HEK293T (cell line): ENCODE measurements at regions not wholly inside any gene's neighbourhood (a gene's known extent, or its start where the extent isn't known, plus 50 kb on each side); places are given as distances from the start of the nearest gene placed in this dataset.

Experiments used
- BHLHE40 ChIP-seq: fragments of 450-650 bp; IDR thresholded peaks from 2 replicates; pipeline ENCODE4 v1.6.1; 2016; ENCODE audit warnings: mild to moderate bottlenecking, moderate library complexity, borderline replicate concordance
- CTBP1 ChIP-seq: fragments of 450-650 bp; IDR thresholded peaks from 2 replicates; pipeline ENCODE4 v1.6.1; 2016; ENCODE audit warnings: borderline replicate concordance
- ELF4 ChIP-seq: fragments of 450-650 bp; IDR thresholded peaks from 2 replicates; pipeline ENCODE4 v1.6.1; 2017; ENCODE audit warnings: antibody characterized with exemption
- FOXA1 ChIP-seq: fragments of 450-650 bp; IDR thresholded peaks from 2 replicates; pipeline ENCODE4 v1.6.1; 2016; ENCODE audit warnings: mild to moderate bottlenecking
- FOXK2 ChIP-seq: fragments of 450-650 bp; IDR thresholded peaks from 2 replicates; pipeline ENCODE4 v1.6.1; 2016; ENCODE audit warnings: mild to moderate bottlenecking
- FOXM1 ChIP-seq: fragments of 450-650 bp; IDR thresholded peaks from 2 replicates; pipeline ENCODE4 v1.6.1; 2017; ENCODE audit warnings: mild to moderate bottlenecking, borderline replicate concordance
- HDGF ChIP-seq: fragments of 450-650 bp; IDR thresholded peaks from 2 replicates; pipeline ENCODE4 v1.6.1; 2017; ENCODE audit warnings: antibody characterized with exemption, borderline replicate concordance
- L3MBTL2 ChIP-seq: fragments of 450-650 bp; conservative IDR thresholded peaks from 2 replicates; pipeline ENCODE4 v1.6.1; 2016; ENCODE audit warnings: mild to moderate bottlenecking
- LEF1 ChIP-seq: fragments of 450-650 bp; IDR thresholded peaks from 2 replicates; pipeline ENCODE4 v1.6.1; 2017; ENCODE audit warnings: mild to moderate bottlenecking, borderline replicate concordance
- SP1 ChIP-seq: fragments of 450-650 bp; IDR thresholded peaks from 2 replicates; pipeline ENCODE4 v1.6.1; 2017
- SUZ12 ChIP-seq: fragments of 450-650 bp; IDR thresholded peaks from 2 replicates; pipeline ENCODE4 v1.6.1; 2016; ENCODE audit warnings: mild to moderate bottlenecking
- TARDBP ChIP-seq: fragments of 450-650 bp; IDR thresholded peaks from 2 replicates; pipeline ENCODE4 v1.6.1; 2016
- ZNF384 ChIP-seq: fragments of 450-650 bp; IDR thresholded peaks from 2 replicates; pipeline ENCODE4 v1.6.1; 2016
- TF ChIP-seq, protein P1 (sequence below): fragments of 450-650 bp; IDR thresholded peaks from 2 replicates; pipeline ENCODE4 v1.6.1; 2016

GRCh38 chr14:89699071-89699470 is 255.5 kb downstream of the EFCAB11 start:
- TF ChIP-seq, protein P1, sequence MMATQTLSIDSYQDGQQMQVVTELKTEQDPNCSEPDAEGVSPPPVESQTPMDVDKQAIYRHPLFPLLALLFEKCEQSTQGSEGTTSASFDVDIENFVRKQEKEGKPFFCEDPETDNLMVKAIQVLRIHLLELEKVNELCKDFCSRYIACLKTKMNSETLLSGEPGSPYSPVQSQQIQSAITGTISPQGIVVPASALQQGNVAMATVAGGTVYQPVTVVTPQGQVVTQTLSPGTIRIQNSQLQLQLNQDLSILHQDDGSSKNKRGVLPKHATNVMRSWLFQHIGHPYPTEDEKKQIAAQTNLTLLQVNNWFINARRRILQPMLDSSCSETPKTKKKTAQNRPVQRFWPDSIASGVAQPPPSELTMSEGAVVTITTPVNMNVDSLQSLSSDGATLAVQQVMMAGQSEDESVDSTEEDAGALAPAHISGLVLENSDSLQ = no peak
- TF ChIP-seq SUZ12 (no peak), ELF4 (no peak), TARDBP (no peak), FOXA1 (no peak), SP1 (no peak), LEF1 (no peak), ZNF384 (no peak), CTBP1 (no peak), HDGF (no peak), BHLHE40 (no peak), FOXK2 (no peak), FOXM1 (no peak), L3MBTL2 (no peak)
